ENCODE measurements at regions not wholly inside any gene's neighbourhood (a gene's known extent, or its start where the extent isn't known, plus 50 kb on each side); places are given as distances from the start of the nearest gene placed in this dataset.
"Not testable (repeated sequence)": the region's sequence is repeated elsewhere in the genome, so short reads cannot be mapped to it uniquely, and the experiment has no call there.

GRCh38 chr11:112538534-112539280 lies 278.0 kb upstream of the PLET1 start:
- ATAC-seq: no peak
- no peaks in the 10 kb centered on the region for H3K27me3 ChIP-seq
- TF ChIP-seq CTCF (IDR thresholded peaks at IDR 0.05) (no peak), POLR2A (IDR thresholded peaks at IDR 0.05) (no peak)
- WGBS, 4 donors: 66 to 78% (median 76%) methylated on average over 7 of the region's 7 CpGs
- H3K27ac ChIP-seq: no peak overlapping the region
- no peaks in the 10 kb centered on the region for H3K36me3 ChIP-seq
- no peak overlapping the region for H3K4me3 ChIP-seq
- DNase-seq: no peak
- H3K9me3 ChIP-seq: no peaks in the 10 kb centered on the region
- H3K4me1 ChIP-seq: peaks cover 0 to 12% (median 0%) of the 10 kb centered on the region in 12 donors
- intact Hi-C loops (cut with DNase I): no loop called here

GRCh38 chr11:112539281-112539555 lies 278.6 kb upstream of the PLET1 start:
- H3K9me3 ChIP-seq; DNase-seq; H3K27me3 ChIP-seq; ATAC-seq; H3K36me3 ChIP-seq; H3K27ac ChIP-seq; intact Hi-C loops (cut with DNase I); H3K4me3 ChIP-seq: not testable (repeated sequence)
- 60 to 81% (median 76%) methylated on average over 1 of the region's 1 CpG for WGBS, 4 donors
- peaks cover 0 to 12% (median 0%) of the 10 kb centered on the region in 12 donors for H3K4me1 ChIP-seq

GRCh38 chr11:112539741-112540140 lies 279.1 kb upstream of the PLET1 start:
- H3K4me3 ChIP-seq: no peak overlapping the region
- intact Hi-C loops (cut with DNase I): no loop called here
- WGBS, 4 donors: 76 to 83% (median 79%) methylated on average over 6 of the region's 6 CpGs
- no peak overlapping the region for H3K27ac ChIP-seq
- no peaks in the 10 kb centered on the region for H3K27me3 ChIP-seq
- no peak for ATAC-seq
- H3K4me1 ChIP-seq: peaks cover 0 to 12% (median 0%) of the 10 kb centered on the region in 12 donors
- no peak for DNase-seq
- no peaks in the 10 kb centered on the region for H3K9me3 ChIP-seq
- H3K36me3 ChIP-seq: no peaks in the 10 kb centered on the region
- TF ChIP-seq POLR2A (IDR thresholded peaks at IDR 0.05): no peak
- no peak for TF ChIP-seq CTCF (IDR thresholded peaks at IDR 0.05)

GRCh38 chr11:112540261-112540660 lies 279.6 kb upstream of the PLET1 start:
- no peaks in the 10 kb centered on the region for H3K36me3 ChIP-seq
- DNase-seq (no peak), ATAC-seq (no peak)
- H3K4me3 ChIP-seq: no peak overlapping the region
- intact Hi-C loops (cut with DNase I): no loop called here
- peaks cover 0 to 12% (median 0%) of the 10 kb centered on the region in 12 donors for H3K4me1 ChIP-seq
- H3K9me3 ChIP-seq: no peaks in the 10 kb centered on the region
- H3K27ac ChIP-seq: no peak overlapping the region
- no peaks in the 10 kb centered on the region for H3K27me3 ChIP-seq
- WGBS, 4 donors: 84 to 95% (median 86%) methylated on average over 2 of the region's 2 CpGs
- no peak for TF ChIP-seq POLR2A (IDR thresholded peaks at IDR 0.05)
- no peak for TF ChIP-seq CTCF (IDR thresholded peaks at IDR 0.05)
